Left kidney (tissue), 1 donor: ENCODE measurements at regions not wholly inside any gene's neighbourhood (a gene's known extent, or its start where the extent isn't known, plus 50 kb on each side); places are given as distances from the start of the nearest gene placed in this dataset.
"Not testable (repeated sequence)": the region's sequence is repeated elsewhere in the genome, so short reads cannot be mapped to it uniquely, and the experiment has no call there.

Experiments used
- DNase-seq: peaks from one replicate; pipeline ENCODE4 v3.0.0-alpha.2; 2013

DNA sequence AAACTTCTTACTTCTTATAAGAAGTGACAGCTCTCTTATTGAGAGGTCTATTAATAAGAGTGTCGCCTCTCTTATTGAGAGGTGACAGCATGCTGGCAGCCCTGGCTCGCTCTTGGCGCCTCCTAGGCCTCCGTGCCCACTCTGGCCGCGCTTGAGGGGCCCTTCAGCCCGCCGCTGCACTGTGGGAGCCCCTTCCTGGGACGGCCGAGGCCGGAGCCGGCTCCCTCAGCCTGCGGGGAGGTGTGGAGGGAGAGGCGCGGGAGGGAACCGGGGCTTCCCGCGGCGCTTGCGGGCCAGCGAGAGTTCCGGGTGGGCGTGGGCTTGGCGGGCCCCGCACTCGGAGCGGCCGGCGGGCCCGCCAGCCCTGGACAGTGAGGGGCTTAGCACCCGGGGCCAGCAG, 554.2 kb upstream of the ACTRT1 start:
- DNase-seq: not testable (repeated sequence)

- DNase-seq: no peak
Measured at GRCh38 chrX:128601706-128602105, 549.5 kb upstream of the ACTRT1 start.

- DNase-seq: no peak
Measured at GRCh38 chrX:128599632-128600031, 547.4 kb upstream of the ACTRT1 start.

- DNase-seq: no peak
Measured at GRCh38 chrX:128582036-128582435, 529.8 kb upstream of the ACTRT1 start.

GRCh38 chrX:128581615-128582014, 529.4 kb upstream of the ACTRT1 start:
- no peak for DNase-seq

GRCh38 chrX:128543114-128543513, 490.9 kb upstream of the ACTRT1 start:
- no peak for DNase-seq

GRCh38 chrX:128518508-128518907, 466.3 kb upstream of the ACTRT1 start:
- peak; percentile 4 for DNase-seq

DNA sequence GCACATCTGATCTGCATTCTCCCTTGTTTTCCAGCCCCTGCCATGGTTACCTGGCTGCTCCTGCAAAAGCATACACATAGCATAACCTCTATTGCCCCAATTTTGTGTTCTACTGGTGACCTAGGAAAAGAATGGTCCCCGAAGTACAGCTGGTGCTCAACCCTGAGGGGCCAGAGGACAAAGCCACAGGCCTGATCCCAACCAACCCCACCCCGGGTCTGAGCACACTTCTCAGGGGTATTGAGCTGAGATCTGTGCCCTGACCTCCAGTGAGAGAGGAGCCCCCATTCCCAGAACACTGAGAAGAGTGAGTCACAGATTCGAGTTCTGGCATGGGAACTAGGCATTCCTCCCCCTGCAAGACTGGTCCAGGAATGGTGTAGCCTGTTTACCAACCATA, 465.5 kb upstream of the ACTRT1 start:
- no peak for DNase-seq

DNA sequence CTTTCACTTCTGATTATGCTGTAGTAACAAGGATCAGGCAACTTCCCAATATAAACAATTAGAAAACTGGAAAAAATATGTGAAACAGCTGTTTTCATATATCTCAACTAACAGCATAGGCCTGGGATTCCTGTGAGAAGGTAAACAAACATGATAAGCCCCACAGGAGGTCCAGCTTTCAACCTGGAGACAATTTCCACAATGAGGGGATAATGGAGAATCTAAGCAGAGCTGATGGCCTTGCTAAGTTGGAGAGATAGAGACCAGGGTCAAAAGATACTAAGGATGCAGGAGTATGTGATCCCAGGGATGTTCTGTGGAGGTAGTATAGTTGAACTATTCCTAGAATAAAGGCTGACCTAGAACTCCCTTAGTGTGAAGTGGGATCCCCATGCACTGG, 452.3 kb upstream of the ACTRT1 start:
- DNase-seq: no peak

- DNase-seq: no peak
Measured at GRCh38 chrX:128464116-128464515, 411.9 kb upstream of the ACTRT1 start.

GRCh38 chrX:128460835-128461234, 408.6 kb upstream of the ACTRT1 start:
- no peak for DNase-seq

DNA sequence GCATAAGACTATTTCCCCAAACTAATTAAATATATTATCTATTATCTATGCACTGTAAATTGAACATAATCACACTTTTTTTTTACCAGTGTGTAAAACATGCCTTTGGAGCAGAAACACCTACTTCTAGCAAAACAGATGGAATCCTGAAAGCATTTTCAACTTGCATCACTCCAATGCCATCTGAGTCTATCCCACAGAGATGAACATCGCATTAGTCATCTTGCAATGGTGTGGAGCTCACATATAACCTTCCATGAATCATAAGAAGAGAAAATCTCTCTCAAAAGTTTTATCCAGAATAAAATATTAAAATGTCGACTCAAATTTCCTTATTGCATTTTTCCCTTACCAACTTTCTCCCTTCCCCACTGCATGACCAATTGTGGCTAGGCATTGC, 406.7 kb upstream of the ACTRT1 start:
- DNase-seq: no peak

- no peak for DNase-seq
Measured at GRCh38 chrX:128457674-128458073, 405.5 kb upstream of the ACTRT1 start.

- DNase-seq: peak; percentile 12
Measured at GRCh38 chrX:128439159-128439558, 387.0 kb upstream of the ACTRT1 start.

GRCh38 chrX:128438082-128438481, 385.9 kb upstream of the ACTRT1 start:
- DNase-seq: no peak

DNA sequence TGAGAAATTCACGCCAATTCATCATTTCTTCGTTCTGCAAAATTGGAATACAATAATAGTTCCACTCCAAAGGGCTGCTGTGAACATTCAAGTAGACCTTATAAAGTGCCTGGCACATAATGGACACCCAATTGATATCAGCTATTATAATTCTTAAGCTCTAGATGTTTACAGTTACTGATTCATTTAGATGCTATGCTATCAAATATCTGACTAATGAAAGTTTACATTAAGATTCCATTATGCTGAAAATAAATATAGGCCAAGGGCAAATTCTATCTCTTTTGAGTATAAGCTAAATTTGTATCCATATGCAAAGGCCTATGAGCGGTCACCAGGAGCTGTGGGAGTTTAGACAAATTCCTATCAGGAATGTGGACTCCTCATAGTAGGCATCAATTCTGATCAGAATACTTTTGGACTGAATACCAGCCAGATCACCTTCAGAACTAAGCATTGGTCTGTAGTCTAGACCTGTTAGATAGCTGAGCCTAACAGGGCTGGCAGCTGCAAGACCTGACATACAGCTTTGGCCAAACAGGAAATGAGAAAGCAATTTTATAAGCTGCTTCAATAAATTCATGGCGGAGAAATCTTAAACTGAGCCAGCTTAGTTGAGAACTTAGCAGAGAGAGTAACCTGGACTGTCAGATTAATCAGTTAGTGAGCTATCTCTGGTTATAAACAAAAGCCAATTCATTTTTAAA, 384.3 kb upstream of the ACTRT1 start:
- no peak for DNase-seq

- no peak for DNase-seq
Measured at GRCh38 chrX:128425546-128425945, 373.3 kb upstream of the ACTRT1 start.

DNA sequence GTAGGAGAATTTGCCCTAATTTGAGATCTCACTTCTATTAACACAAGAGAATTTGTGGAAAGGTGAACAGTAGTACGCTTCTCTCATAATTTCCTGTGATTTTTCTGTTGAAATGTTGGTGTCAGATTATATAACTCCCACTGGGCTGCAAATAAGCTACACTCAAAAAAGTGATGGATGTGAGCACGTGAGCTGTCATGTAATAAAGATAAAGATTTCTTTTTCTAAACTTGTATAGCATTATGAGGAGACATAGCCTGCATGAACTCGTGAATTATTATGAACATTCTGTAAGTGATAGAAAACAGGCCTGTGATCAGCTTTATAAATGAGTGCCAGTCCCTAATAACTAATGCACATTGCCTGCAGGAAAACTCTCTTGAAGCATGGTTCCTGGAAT, 356.6 kb upstream of the ACTRT1 start:
- no peak for DNase-seq

GRCh38 chrX:128396601-128397000, 344.4 kb upstream of the ACTRT1 start:
- DNase-seq: no peak

GRCh38 chrX:128383846-128384245, 331.6 kb upstream of the ACTRT1 start:
- not testable (repeated sequence) for DNase-seq

DNA sequence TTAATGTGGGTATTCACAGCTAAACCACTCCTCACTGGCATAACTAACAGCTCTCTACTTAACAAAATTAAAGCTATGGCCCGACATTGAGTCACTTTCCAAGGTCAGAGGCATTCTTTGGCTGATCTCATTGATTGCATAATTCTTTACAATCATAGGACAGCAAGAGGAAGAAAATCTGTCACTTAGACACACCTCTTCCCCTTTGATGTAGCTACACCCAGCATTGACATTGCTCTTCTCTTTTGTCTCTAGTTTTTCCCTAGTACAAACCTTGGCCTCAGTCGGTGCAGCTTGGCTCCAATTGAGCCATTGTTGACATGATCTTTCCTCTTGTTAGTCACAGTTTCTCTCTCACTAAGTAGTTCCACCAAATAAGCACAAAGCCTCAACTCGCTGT, 313.3 kb upstream of the ACTRT1 start:
- DNase-seq: no peak

DNA sequence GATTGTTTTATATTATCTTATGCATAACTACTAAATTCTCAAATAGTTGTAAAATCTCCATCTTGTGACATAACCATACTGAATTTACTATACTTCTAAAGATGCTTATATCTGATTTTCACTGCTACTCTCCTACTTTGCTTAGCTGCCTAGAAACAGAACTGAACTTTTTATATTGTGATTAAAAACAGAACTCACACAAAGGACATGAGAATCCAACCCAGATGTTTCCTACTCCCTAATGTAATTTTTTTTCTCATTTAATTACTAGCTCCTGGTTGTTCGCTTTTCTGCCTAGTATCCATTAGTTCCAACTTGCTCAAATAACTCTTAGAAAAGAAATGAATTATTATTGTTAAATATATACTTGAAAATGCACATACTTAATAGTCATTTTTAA, 283.5 kb upstream of the ACTRT1 start:
- no peak for DNase-seq

DNA sequence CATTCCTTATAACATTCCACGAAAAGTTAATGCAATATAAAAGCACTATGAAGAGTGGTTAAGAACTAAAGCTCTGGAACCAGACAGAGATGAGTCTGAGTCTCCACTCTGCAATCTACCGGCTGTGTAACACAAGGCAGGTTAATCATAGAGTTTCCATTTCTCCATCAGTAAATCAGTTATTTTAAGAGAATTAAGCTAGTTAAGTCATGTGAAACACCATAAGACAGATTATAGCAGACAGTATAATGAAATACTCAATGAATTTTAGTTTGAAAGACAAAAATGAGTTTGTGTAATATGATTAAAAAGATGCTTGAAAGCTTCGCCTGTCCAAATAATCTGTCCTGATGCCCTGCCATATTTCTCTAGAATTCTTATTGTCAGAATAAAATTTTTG, 282.6 kb upstream of the ACTRT1 start:
- no peak for DNase-seq

- no peak for DNase-seq
Measured at GRCh38 chrX:128310912-128311311, 258.7 kb upstream of the ACTRT1 start.

DNA sequence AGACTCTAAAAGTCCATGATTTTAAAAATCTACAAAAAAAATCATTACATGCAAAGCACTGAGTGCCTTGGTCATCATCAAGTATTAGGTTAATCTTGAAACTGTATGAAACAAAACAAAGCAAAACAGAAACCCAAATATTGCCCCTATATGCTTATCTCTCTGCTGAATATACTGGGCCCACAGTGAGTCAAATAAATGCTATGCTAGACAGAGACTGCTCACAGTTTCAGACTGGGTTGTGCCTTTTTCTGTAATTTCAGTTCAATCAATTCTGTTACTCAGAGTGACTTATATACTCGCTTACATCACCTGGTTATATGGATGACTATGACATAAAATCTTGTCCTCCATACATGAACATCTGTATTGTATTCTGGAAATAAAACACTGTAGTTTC, 257.1 kb upstream of the ACTRT1 start:
- DNase-seq: no peak
